Uterus (tissue), 3 donors: ENCODE measurements at regions not wholly inside any gene's neighbourhood (a gene's known extent, or its start where the extent isn't known, plus 50 kb on each side); places are given as distances from the start of the nearest gene placed in this dataset.
"Not testable (repeated sequence)": the region's sequence is repeated elsewhere in the genome, so short reads cannot be mapped to it uniquely, and the experiment has no call there.

Source experiments
- DNase-seq, 2 donors: peaks; one replicate each; pipeline ENCODE4 v3.0.0-alpha.2; 2019 to 2020
- H3K27ac ChIP-seq, 2 donors: fragments of 200-600 bp; sonication (generic); 1 replicate in 1 of 2; 2 replicates in 1 of 2; pipeline ENCODE4 v1.5.1; 2016 to 2018
- H3K27me3 ChIP-seq, 2 donors: fragments of 200-600 bp; sonication (generic); one replicate each; pipeline ENCODE4 v1.5.1; 2018 to 2019; ENCODE audit warnings: control low read depth in 1 of 2
- H3K36me3 ChIP-seq, 2 donors: fragments of 200-600 bp; sonication (generic); one replicate each; pipeline ENCODE4 v1.5.1; 2019; ENCODE audit warnings: control low read depth in 1 of 2
- H3K4me1 ChIP-seq, 2 donors: fragments of 200-600 bp; sonication (generic); one replicate each; pipeline ENCODE4 v1.5.1; 2018 to 2019; ENCODE audit warnings: control low read depth in 1 of 2
- H3K4me3 ChIP-seq, 2 donors: fragments of 200-600 bp; sonication (generic); 1 replicate in 1 of 2; 2 replicates in 1 of 2; pipeline ENCODE4 v1.5.1; 2018 to 2019; ENCODE audit warnings: mild to moderate bottlenecking in 1 of 2
- H3K9me3 ChIP-seq, 2 donors: fragments of 200-600 bp; sonication (generic); one replicate each; pipeline ENCODE4 v1.5.1; 2019; ENCODE audit warnings: control low read depth in 1 of 2
- POLR2A ChIP-seq, 2 donors: fragments of 450-650 bp; IDR thresholded peaks; one replicate each; pipeline ENCODE4 v1.6.1; 2016; ENCODE audit warnings: antibody characterized with exemption in 2 of 2, mild to moderate bottlenecking in 1 of 2, moderate library complexity in 1 of 2
- intact Hi-C: fragments of 100-400 bp; cut with DNase I; formaldehyde crosslinking; loops from one replicate; pipeline ENCODE4 v1.15.1; 2023; ENCODE audit warnings: low total_unique reads
- TF ChIP-seq, protein P1 (sequence below), 4 experiments: fragments of 200-600 bp in 2 of 4; fragments of 450-650 bp in 2 of 4; sonication (generic) in 2 of 4; IDR thresholded peaks; one replicate each; pipeline ENCODE4 v1.5.1; 2016 to 2019; ENCODE audit warnings: antibody characterized with exemption in 4 of 4, mild to moderate bottlenecking in 2 of 4, moderate library complexity in 1 of 4
- donor health status: DM: yes; HTN: yes; CAD: no.

DNA sequence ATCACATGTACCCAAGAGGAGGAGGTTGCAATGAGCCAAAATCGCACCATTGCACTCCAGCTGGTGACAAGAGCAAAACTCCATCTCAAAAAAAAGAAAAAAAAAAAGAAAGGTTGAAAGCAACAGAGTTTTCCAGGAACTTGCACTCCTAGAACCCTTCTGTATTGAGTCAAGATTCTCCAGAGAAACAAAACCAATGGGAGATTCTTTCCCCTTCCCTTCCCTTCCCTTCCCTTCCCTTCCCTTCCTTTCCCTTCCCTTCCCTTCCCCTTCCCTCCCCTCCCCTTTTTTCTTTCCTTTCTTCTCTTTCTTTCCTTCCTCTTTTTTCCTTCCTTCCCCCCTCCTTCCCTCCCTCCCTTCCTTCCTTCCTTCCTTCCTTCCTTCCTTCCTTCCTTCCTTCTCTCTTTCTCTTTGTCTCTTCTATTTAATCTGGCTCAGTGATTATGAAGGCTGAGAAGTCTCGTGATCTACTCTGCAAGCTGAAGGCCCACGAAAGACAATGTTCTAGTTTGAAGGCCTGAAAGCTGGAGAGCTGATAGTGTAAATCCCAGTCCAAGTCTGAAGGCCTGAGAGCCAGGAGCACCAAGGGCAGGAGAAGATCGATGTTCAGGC, 59.6 kb upstream of the CNTLN start:
- no peak overlapping the region for H3K4me3 ChIP-seq
- no peaks in the 10 kb centered on the region for H3K4me1 ChIP-seq
- no peaks in the 10 kb centered on the region for H3K27me3 ChIP-seq
- H3K27ac ChIP-seq, result no peak overlapping the region
- intact Hi-C loops, result no loop called here
- no peaks in the 10 kb centered on the region for H3K36me3 ChIP-seq
- TF ChIP-seq, protein P1, sequence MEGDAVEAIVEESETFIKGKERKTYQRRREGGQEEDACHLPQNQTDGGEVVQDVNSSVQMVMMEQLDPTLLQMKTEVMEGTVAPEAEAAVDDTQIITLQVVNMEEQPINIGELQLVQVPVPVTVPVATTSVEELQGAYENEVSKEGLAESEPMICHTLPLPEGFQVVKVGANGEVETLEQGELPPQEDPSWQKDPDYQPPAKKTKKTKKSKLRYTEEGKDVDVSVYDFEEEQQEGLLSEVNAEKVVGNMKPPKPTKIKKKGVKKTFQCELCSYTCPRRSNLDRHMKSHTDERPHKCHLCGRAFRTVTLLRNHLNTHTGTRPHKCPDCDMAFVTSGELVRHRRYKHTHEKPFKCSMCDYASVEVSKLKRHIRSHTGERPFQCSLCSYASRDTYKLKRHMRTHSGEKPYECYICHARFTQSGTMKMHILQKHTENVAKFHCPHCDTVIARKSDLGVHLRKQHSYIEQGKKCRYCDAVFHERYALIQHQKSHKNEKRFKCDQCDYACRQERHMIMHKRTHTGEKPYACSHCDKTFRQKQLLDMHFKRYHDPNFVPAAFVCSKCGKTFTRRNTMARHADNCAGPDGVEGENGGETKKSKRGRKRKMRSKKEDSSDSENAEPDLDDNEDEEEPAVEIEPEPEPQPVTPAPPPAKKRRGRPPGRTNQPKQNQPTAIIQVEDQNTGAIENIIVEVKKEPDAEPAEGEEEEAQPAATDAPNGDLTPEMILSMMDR (IDR thresholded peaks at IDR 0.05), result no peak
- no peak for TF ChIP-seq POLR2A (IDR thresholded peaks at IDR 0.05)
- DNase-seq, result no peak
- H3K9me3 ChIP-seq, result no peaks in the 10 kb centered on the region

DNA sequence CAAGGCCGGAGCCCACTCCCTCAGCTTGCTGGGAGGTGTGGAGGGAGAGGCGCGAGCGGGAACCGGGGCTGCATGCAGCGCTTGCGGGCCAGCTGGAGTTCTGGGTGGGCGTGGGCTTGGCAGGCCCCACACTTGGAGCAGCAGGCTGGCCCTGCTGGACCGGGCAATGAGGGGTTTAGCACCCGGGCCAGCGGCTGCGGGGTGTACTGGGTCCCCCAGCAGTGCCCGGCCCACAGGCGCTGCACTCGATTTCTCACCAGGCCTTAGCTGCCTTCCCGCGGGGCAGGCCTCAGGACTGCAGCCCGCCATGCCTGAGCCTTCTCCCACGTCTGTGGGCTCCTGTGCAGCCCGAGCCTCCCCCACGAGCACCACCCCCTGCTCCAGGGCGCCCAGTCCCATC, 62.3 kb upstream of the CNTLN start:
- H3K9me3 ChIP-seq, H3K4me3 ChIP-seq, H3K27me3 ChIP-seq, intact Hi-C loops, DNase-seq, H3K4me1 ChIP-seq, H3K27ac ChIP-seq, H3K36me3 ChIP-seq: not testable (repeated sequence)

DNA sequence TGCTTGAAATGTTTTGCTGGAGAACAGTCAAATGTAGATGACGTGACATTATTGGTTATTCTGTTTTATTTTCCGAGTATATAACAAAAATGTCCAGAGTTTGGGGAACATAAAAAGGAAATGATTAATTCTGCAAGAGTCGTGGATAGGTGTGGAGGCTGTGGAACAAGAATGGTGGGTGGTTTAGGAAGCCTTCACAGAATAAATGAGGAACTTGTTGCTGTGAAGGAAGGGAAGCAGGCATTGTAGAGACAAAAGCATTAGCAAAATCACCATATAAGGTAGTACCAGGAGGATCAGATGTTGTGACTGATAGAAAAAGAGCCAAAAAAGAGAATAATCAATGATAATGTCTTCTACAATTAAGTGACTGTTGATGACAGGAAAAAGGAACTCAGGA, 66.2 kb upstream of the CNTLN start:
- Histone ChIP-seq H3K27ac (no peak overlapping the region), H3K27me3 (no peaks in the 10 kb centered on the region), H3K4me3 (no peak overlapping the region), H3K4me1 (no peaks in the 10 kb centered on the region), H3K9me3 (no peaks in the 10 kb centered on the region), H3K36me3 (no peaks in the 10 kb centered on the region)
- intact Hi-C loops, result no loop called here
- TF ChIP-seq, protein P1 (IDR thresholded peaks at IDR 0.05), result no peak
- DNase-seq, result no peak

DNA sequence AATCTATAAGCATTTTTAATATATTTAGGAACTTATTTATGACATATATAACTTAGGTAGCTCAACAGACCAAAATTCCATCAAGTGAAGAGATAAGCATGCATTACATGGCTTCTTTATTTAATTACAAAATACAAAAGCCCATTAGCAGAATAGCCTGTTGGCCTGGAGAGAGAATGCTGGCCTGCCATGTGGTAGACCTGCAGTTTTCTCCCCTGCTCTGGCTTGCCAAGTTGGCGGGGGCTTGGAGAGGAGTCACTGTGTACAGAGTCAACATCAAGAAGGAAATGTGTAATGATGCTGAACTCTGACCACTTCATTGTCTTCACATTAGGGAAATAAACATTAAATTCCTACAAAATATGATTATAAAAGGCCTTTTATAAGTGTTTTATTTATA, 69.8 kb upstream of the CNTLN start:
- intact Hi-C loops, result no loop called here
- H3K36me3 ChIP-seq, result no peaks in the 10 kb centered on the region

DNA sequence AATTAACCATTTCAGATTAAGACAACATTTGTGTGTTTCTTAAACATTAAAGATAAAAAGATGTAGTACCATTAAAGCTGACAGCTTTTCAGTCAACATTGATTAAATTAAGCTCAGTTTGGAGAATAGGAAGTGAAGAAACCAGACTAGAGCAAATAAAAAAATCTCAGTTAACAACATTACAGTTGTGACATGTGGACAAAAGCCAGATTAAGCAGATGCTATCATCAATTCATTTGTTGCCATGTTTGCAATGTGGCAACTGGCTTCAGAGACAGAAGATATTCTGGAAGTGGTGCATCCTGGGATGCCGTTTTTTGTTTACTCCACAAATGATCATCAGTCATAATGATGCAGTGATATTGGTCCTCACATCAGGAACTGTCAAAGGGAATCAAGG, 70.3 kb upstream of the CNTLN start:
- no peak overlapping the region for H3K27ac ChIP-seq
- no peaks in the 10 kb centered on the region for H3K4me1 ChIP-seq
- H3K4me3 ChIP-seq, result no peak overlapping the region
- intact Hi-C loops, result no loop called here
- H3K9me3 ChIP-seq, result no peaks in the 10 kb centered on the region
- TF ChIP-seq, protein P1 (IDR thresholded peaks at IDR 0.05), result no peak
- no peak for DNase-seq
- no peaks in the 10 kb centered on the region for H3K36me3 ChIP-seq
- no peaks in the 10 kb centered on the region for H3K27me3 ChIP-seq

More for the DNA sequence above, 69.8 kb upstream of the CNTLN start:
- DNase-seq, result no peak
- no peak overlapping the region for H3K27ac ChIP-seq
- no peaks in the 10 kb centered on the region for H3K27me3 ChIP-seq
- no peaks in the 10 kb centered on the region for H3K9me3 ChIP-seq
- no peak for TF ChIP-seq POLR2A (IDR thresholded peaks at IDR 0.05)
- TF ChIP-seq, protein P1 (IDR thresholded peaks at IDR 0.05), result no peak
- H3K4me1 ChIP-seq, result no peaks in the 10 kb centered on the region
- no peak overlapping the region for H3K4me3 ChIP-seq

DNA sequence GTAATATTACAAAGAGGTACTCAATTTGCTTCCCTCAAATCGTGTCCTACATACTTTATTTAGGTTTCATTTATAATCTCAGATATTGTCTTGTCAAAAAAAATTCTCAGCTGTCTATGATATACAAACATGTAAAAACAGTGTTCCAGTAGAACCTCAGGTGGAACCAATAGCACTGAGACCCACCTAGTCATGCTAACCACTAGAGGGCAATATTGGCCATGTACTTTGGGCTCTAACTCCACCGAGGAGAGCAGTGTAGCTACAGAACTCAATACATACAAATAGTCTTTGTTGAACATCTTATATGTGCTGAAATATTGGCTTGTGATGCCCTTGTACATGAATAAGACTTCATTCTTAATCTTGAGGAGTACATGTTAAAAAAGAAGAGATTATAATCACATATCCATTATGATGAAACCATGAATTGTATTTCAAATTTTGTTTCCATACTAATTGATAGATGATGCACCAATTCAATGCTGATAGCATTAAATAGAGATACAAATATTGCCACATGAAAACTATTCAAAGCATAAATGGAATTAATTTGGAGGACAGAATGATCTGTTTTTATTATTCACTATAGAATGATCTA, 71.2 kb upstream of the CNTLN start:
- no peaks in the 10 kb centered on the region for H3K27me3 ChIP-seq
- TF ChIP-seq, protein P1 (IDR thresholded peaks at IDR 0.05), result peak; percentile 58 to 67 (median 62)
- TF ChIP-seq POLR2A (IDR thresholded peaks at IDR 0.05), result no peak
- no peak for DNase-seq
- H3K4me1 ChIP-seq, result no peaks in the 10 kb centered on the region
- intact Hi-C loops, result no loop called here
- H3K36me3 ChIP-seq, result no peaks in the 10 kb centered on the region
- H3K27ac ChIP-seq, result no peak overlapping the region
- H3K9me3 ChIP-seq, result no peaks in the 10 kb centered on the region
- no peak overlapping the region for H3K4me3 ChIP-seq
